GM18867 (cell line): ENCODE measurements at regions not wholly inside any gene's neighbourhood (a gene's known extent, or its start where the extent isn't known, plus 50 kb on each side); places are given as distances from the start of the nearest gene placed in this dataset.
A peak's percentile ranks its signal among the peaks of the same experiment; 100 is the strongest.
"Not testable (repeated sequence)": the region's sequence is repeated elsewhere in the genome, so short reads cannot be mapped to it uniquely, and the experiment has no call there.

Experiments
- ATAC-seq: cut with Tn5 transposase; IDR thresholded peaks from one replicate; pipeline ENCODE4 v1.9.1; 2021; ENCODE audit warnings: mild to moderate bottlenecking, moderate library complexity; ENCODE audit not compliant: unreplicated experiment

DNA sequence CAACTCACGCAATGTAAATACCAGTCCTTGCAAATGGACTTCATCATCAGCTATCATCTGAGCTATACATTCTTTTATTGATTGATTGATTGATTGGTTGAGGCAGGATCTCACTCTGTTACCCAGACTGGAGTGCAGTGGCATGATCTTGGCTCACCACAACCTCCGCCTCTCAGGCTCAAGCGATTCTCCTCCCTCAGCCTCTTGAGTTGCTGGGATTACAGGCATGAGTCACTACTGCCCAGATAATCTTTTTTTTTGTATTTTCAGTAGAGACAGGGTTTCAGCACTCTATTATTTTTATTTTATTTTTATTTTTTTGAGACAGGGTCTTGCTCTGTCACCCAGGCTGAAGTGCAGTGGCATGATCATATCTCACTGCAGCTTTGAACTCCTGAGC, 369.5 kb downstream of the MAT2B start:
- ATAC-seq = not testable (repeated sequence)

DNA sequence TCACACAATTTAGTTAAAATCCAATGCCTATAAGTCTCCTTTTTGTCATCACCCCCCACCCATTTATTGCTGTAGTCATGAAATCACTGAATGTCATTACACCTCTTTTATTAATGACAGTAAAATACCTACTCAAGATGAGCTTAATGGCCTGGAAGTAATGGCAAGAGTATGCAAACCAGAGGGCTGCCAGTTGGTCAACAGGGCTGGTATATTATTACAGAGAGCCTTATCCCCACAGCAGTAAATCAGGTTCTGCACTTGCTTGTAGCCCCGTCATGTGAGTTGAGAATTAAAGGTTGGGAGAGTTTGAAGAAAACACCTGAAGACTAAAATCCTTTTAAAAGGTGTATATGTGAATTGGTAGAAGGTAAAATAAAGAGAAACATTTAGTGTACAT, 372.4 kb downstream of the MAT2B start:
- ATAC-seq = no peak

DNA sequence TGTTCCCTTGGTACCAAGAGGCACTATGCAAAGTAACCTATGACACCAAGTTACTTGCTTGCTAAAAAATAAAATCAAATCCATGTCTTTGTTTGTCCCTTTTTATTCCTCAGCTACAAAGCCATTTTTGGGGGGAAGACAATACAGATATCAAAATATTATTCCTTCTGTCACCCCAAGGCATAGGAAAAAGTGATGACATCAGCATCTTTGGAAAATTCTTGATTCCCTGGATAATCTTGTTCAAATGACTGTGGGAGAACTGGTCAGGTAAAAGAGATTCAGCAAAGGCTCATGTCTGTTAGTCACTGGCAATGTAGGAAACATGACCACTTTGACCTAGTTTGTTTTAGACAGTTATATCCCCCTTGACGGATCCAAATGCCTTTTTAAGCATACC, 373.1 kb downstream of the MAT2B start:
- ATAC-seq = no peak

DNA sequence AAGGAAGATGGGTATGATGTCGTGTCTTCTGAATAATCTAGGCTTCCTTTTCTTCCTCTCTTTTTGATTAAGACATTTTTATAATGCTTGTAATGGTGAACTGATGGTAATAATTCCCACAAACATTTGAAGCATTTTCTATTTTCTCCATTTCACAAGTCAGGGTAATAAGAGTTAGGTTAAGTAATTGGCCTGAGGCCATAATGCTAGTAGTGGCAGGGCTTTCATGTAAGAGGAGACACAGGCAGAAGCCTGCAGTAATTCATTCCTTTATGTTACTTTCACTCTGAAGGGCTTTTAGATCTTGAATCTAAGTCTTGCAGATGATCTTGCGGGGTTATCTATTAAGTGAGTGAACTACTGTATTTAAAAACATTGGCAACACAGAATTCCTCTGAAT, 374.9 kb downstream of the MAT2B start:
- ATAC-seq = no peak

DNA sequence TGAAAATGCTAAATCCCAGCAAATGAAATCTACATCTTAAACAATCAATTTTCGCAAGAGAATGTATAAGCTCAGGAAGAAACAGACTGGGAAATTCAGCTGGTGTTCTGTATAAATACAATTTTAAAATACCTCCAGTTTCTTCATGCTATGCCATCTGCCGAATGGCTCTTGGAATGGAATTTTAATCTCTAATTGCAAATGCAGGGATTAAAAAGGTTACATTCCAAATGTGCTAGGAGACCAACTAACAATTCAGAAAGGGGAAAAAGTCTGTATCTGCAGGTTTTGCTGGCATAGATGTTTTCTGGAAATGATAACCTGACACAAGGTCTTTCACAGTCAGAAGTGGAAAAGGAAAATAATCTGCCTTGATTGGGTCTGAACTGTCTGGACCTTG, 379.7 kb downstream of the MAT2B start:
- ATAC-seq = no peak

DNA sequence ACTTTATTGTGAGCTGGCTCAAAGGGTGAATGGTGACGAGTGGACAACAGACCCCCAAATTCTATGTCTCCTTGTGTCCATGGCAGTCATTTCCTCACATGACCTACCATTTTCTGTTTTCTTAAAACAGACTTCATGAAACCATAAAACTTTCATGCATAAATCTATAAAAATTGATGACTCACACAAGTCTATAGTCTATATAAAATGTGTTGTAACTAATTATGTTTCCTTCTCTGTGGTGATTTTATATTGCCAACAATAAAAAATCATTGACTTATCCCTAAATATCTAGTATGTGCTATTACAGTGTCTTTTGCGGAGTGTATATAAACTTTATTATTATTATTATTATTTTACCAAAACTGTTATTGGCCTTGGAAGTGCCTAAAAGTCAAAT, 382.4 kb downstream of the MAT2B start:
- no peak for ATAC-seq

DNA sequence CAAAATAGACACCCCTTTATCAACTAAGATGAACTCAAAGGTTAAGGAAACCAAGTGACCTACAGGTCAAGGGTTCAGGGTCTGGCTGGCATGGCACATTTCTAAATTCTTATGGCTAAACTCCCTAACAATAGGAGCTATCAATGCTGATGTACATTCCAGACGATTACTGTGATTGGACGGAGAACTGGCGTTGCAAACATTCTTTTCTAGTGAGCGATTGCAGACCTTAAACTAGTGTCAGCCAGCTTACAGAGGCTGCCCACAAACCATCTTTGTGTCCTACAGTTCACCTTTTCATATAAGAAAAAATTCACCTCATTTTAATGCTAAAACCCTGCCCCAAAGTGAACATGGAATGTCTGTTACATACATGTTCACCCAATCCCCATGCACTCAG, 382.9 kb downstream of the MAT2B start:
- no peak for ATAC-seq

DNA sequence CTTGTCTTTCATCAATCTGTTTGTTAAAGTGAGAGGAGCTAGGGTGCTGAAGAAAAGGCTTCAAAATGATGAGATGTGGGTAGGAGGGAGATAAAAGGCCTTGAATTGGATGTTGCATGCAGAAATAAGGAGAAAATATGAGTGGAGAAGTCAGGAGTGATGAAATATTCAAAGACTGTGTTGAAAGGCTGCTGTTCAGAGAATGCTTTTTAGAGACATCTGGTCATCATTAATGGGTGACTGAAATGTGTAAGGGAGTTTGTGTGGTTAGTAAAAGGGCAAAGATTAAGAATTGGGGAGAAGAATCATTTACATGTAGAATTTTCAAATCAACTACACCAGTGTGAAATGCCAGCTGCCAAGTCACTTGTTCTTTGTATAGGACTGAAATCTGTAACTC, 383.9 kb downstream of the MAT2B start:
- no peak for ATAC-seq

DNA sequence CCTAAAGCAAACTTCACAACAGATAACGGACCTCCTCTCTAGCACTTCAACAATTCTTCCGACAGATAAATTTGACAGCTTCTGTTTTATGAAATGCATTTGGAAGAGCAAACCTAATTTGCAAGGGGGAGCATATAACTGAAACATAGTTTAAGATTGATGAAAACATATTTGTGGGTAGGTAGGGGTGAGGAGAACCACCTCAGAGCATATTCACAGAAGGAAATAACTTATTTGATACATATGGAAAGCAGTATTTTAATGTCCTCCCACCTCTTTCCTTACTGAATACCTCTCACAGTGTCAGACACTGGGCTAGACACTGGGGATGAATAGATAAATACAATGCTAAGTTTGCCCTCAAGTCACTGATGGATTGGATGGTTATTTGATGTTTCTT, 384.8 kb downstream of the MAT2B start:
- ATAC-seq = no peak

DNA sequence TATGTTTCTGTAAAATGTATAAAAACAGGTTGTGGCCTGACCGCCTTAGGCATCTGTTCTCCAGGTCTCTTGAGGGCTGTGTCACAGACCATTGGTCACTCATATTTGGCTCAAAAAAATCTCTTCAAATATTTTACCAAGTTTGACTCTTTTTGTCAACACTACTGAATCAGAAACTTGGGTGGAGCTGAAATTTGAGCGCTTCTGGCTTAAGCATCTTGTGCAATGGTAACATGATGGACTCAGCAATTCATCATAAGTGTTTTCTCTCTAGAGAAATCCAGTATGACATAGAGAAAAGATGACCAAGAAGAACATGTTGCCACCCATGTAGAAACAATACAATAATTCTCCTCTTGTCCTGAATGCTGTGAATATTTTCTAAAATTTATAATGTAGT, 387.9 kb downstream of the MAT2B start:
- no peak for ATAC-seq

DNA sequence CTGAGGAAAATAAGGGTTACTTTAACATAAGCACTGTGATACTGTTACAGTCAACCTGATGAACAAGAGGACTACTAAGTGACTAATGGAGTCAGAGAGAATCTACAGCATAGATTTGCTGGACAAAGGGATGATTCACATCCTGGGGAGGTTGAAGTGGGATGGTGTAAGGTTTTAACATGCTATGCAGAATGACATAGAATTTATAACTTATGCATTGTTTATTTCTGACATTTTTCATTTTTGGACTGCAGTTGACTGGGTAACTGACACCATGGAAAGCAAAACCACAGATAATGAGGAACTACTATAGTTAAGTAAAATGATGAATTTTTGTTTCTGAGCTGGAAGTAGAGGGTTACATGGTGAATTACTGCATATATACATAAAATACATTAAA, 389.2 kb downstream of the MAT2B start:
- ATAC-seq = no peak

DNA sequence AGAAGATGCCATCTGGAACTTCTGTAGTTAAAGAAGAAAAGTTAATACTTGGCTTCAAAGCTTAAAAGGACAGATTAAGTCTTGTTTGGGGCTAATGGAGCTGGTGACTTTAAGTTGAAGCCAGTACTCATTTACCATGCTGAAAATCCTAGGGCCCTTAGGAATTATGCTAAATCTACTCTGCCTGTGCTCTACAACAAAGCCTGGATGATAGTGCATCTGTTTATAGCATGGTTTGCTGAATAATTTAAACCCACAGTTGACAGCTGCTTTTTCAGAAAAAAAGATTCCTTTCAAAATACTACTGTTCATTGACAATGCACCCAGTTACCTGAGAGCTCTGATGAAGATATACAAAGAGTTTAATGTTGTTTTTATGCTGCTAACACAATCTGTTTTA, 393.5 kb downstream of the MAT2B start:
- no peak for ATAC-seq

DNA sequence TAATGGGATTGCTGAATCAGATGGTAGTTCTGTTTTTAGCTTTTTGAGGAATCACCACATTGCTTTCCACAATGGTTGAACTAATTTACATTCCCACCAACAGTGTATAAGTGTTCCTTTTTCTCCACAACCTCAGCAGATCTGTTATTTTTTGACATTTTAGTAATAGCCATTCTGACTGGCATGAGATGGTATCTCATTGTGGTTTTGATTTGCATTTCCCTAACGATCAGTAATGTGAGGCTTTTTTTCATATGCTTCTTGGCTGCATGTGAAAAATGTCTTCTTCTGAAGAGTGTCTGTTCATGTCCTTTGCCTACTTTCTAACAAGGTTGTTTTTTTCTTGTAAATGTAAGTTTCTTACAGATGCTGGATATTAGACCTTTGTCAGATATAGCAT, 402.4 kb downstream of the MAT2B start:
- peak; percentile 52 for ATAC-seq

DNA sequence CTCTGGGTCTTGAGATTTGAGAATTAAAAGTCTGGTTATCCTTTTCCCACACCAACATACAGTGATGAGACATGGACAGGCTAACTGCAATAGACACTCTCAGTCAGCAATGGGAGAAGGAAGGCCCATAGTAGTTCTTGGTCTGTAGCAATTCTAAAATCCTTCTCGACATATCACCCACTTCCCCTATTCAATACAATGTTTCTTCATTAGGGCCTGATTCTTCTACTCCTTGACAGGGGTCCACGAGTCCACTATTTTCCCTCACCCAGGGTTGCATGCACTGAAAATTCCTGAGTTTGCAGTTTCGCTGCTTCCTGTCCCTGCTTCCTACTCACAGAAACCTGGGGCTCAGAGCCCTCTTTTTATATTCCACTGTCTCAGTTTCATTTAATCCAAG, 402.8 kb downstream of the MAT2B start:
- ATAC-seq = peak; percentile 19

DNA sequence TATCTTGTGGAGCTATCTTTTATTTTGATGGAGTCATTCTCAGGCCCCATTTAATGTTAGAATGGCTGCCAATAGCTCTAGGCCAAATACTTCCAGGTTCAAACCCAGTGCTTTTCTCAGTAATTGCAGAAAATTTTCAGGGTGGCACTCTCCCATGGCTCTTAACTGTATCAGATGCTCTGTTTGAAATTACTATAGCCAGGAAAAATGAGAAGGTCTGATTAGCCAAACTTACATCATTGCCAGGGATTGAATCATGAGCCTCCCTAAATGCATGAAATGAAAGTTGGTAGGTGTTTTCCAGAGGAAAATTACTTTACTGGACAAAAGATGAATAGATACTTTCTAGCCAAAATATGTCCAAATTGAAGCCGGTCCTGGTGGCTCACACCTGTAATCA, 404.8 kb downstream of the MAT2B start:
- ATAC-seq = no peak

DNA sequence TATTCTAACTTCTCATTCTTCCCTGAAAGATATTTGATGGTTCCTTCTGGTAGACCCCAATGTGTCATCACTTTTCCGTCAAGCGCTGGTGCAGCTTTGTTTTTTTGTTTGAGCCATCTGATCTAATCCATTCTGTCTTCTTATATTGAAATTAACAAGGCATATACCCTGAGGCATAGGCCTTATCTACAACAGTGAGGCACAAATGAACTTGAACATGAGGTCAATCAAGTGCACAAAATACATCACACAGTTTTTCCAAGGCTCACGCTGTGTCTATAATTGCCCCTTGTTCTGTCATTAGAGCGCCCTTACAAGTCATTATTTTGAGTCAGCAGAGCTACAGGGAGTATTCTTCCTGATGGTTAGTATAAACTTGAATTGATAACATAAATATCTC, 406.6 kb downstream of the MAT2B start:
- ATAC-seq = no peak

DNA sequence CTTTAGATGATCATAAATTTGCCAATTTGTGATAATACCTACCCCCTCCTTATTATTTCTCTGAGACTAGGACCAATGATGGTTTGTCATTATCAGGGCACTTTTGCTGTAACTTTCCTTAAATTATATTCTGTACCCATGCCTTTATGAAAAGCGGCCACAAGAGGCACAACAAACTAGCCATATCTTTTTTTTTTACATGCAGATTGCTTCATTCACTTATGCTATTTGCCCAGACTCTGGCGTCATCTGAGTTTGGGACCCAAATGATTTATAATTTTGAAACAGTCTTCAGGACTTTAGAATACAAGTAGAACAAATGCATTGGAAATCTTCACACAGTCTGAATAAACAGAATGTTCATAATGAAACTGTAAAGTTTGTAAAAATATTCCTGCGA, 408.1 kb downstream of the MAT2B start:
- no peak for ATAC-seq

DNA sequence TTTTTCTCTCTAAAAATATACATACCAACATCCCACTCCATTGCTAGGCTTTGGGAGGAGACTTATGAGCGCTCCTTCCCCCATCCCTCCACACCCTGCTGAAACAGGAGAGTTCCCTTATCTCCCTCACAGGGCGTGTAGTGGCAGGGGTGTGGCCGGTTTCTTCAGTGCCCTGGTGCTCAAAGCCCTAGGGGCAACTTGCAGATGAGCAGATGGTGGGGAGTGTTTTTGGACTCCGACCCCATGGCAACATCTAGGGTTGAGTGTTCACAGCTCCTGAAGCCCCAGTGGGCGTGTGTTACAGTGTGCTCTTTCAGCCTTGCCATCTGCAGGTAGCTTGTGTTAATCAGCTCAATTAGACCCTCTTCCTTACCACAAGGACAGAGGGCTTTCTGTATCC, 409.5 kb downstream of the MAT2B start:
- ATAC-seq = no peak

DNA sequence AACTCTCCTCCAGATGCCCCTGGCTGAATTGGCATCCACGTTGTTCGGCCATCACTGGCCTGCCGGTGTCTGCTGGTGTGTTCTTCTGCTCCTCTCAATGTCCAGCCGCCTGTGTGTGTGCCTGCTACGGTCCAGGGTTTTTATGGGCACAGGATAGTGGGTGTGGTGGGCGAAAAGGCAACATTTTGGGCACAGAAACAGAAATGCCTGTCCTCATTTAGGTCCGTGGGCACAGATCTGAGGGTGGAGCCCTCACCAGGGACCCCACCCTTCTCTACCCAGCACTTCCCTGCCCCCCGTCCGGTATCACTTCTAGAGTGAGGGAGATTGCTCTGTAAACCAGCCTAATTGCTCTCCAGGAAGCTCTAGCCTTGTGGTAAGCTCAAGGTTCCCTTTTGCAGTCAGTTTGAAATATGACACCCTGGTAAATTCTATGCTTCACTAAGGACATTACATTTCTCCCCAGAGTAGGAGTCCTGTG, 410.1 kb downstream of the MAT2B start:
- peak; percentile 82 for ATAC-seq

DNA sequence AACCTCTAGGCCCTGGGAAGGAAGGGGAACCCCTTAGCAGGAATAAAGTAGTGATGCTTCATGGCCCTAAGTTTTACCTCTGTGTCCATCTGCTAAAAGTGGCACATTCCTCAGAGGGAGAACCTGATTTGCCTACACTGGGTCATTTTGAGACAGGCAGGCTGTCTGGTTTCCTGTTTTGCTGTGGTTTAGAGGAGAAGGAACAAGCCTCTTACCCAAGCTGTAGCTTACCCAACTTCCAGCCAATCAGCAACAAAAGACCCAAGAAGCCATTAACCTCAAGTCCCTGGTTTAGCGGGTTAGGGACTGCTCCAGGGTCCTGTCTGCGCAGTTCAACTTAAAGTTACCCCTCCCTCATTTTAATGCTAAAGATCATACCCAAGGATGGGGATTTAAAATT, 411.0 kb downstream of the MAT2B start:
- ATAC-seq = peak; percentile 83

DNA sequence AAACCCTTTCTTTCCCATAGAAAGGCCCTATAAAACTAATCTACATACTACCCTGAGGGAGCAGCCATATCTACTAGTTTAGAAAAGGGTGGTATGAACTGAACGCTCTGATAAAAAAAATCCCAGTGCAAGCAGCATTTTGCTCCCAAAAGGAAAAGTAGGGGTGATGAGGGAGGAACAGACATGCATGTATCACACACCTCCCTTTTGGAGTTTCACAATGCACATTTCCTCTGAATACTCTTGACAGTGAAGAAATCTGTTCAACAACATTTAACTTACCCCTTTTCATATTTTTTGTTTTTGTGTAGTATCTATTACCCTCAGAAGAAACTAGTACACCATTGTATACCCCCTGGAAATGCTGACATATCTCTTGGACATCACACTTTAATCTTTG, 411.4 kb downstream of the MAT2B start:
- ATAC-seq = no peak

DNA sequence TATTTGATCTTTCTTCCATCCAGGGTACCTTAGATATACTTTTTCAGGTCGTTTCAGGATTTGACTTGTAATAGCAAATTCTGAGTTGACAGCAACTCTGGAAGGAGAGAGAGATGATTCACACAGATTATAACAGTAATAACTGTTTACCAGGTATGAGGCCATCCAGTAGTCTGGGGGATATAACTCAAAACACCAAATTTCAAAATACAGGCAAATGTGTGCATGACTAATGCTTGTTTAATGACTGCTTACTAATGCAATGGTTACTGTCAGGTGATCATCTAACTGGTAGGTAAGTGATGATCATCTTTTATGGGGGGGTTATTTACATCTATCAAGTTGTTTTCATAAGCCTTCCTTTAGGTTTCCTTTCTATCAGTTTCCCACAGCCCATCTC, 412.3 kb downstream of the MAT2B start:
- no peak for ATAC-seq

DNA sequence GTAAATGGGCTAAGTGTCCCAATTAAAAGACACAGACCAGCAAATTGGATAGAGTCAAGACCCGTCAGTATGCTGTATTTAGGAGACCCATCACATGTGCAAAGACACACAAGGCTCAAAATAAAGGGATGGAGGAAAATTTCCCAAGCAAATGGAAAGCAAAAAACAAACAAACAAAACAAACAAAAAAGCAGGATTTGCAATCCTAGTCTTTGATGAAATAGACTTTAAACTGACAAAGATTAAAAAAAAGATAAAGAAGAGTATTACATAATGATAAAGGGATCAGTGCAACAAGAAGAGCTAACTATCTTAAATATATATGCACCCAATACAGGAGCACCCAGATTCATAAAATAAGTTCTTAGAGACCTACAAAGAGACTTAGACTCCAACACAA, 429.6 kb downstream of the MAT2B start:
- ATAC-seq = not testable (repeated sequence)

DNA sequence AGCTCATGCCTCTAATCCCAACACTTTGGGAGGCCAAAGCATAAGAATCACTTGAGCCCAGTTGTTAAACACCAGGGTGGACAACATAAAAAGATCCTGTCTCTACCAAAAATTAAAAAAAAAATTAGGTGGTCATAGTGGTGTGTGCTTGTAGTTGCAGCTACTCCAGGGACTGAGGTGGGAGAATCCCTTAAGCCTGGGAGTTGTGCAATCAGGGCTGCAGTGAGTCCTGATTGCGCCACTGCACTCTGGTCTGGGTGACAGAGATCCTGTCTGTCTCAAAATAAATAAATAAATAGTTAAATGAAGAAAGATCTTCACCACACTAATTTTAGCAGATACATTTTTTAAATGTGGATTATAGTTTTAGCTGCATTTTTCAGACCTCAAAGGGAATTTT, 433.2 kb downstream of the MAT2B start:
- ATAC-seq = no peak
